Mesenchymal stem cell (in vitro differentiated cells and primary cell): ENCODE measurements at regions not wholly inside any gene's neighbourhood (a gene's known extent, or its start where the extent isn't known, plus 50 kb on each side); places are given as distances from the start of the nearest gene placed in this dataset.

Experiments used
- DNase-seq: peaks from one replicate; pipeline ENCODE4 v3.0.0-alpha.2; 2013
- H2AFZ ChIP-seq: one replicate; pipeline ENCODE4 v1.6.1; 2013; ENCODE audit warnings: low read depth, mild to moderate bottlenecking, control low read depth, inconsistent platforms, low read length, moderate library complexity
- H2AK5ac ChIP-seq: 2 replicates; pipeline ENCODE4 v1.6.1; 2013; ENCODE audit warnings: low read length, moderate library complexity, mild to moderate bottlenecking, inconsistent platforms; ENCODE audit not compliant: severe bottlenecking
- H2BK120ac ChIP-seq: one replicate; pipeline ENCODE4 v1.6.1; 2013; ENCODE audit warnings: low read depth, mild to moderate bottlenecking, inconsistent platforms, low read length, moderate library complexity
- H2BK12ac ChIP-seq, 2 experiments: one replicate each; pipeline ENCODE4 v1.6.1; 2013; ENCODE audit warnings: inconsistent platforms in 2 of 2, low read length in 2 of 2, mild to moderate bottlenecking in 2 of 2, moderate library complexity in 2 of 2, control low read depth in 1 of 2
- H2BK15ac ChIP-seq: one replicate; pipeline ENCODE4 v1.6.1; 2013; ENCODE audit warnings: mild to moderate bottlenecking, low read depth, inconsistent platforms; ENCODE audit not compliant: poor library complexity, severe bottlenecking
- H2BK5ac ChIP-seq: 2 replicates; pipeline ENCODE4 v1.6.1; 2013; ENCODE audit warnings: low read depth, mild to moderate bottlenecking, low read length, control low read depth, inconsistent platforms; ENCODE audit not compliant: poor library complexity, severe bottlenecking
- H3K14ac ChIP-seq, 2 experiments: one replicate each; pipeline ENCODE4 v1.6.1; 2013; ENCODE audit warnings: inconsistent platforms in 2 of 2, low read length in 2 of 2, control low read depth in 1 of 2, mild to moderate bottlenecking in 1 of 2, moderate library complexity in 1 of 2
- H3K18ac ChIP-seq, 2 experiments: one replicate each; pipeline ENCODE4 v1.6.1; 2013; ENCODE audit warnings: inconsistent platforms in 2 of 2, low read length in 2 of 2, control low read depth in 1 of 2, low read depth in 1 of 2, mild to moderate bottlenecking in 1 of 2
- H3K23ac ChIP-seq, 2 experiments: one replicate each; pipeline ENCODE4 v1.6.1; 2013; ENCODE audit warnings: inconsistent platforms in 2 of 2, low read length in 2 of 2, mild to moderate bottlenecking in 2 of 2, moderate library complexity in 2 of 2, control low read depth in 1 of 2
- H3K27ac ChIP-seq: 2 replicates; pipeline ENCODE4 v1.5.1; 2013; ENCODE audit warnings: mild to moderate bottlenecking, moderate library complexity, low read length, control low read depth, inconsistent platforms; ENCODE audit not compliant: poor library complexity, severe bottlenecking
- H3K27me3 ChIP-seq, 2 experiments: 2 replicates each; pipeline versions ENCODE4 v1.6.1 to v1.7.0; 2013; ENCODE audit warnings: low read length in 2 of 2, mild to moderate bottlenecking in 2 of 2, moderate library complexity in 2 of 2, control low read depth in 1 of 2, inconsistent platforms in 1 of 2; ENCODE audit not compliant: control insufficient read depth in 1 of 2, insufficient read depth in 1 of 2
- H3K36me3 ChIP-seq, 2 experiments: 2 replicates each; pipeline versions ENCODE4 v1.6.1 to v1.7.0; 2013; ENCODE audit warnings: low read length in 2 of 2, control low read depth in 1 of 2, inconsistent platforms in 1 of 2, low read depth in 1 of 2, mild to moderate bottlenecking in 1 of 2; ENCODE audit not compliant: insufficient read depth in 2 of 2, control insufficient read depth in 1 of 2
- H3K4ac ChIP-seq, 2 experiments: one replicate each; pipeline ENCODE4 v1.6.1; 2013; ENCODE audit warnings: inconsistent platforms in 2 of 2, low read length in 2 of 2, mild to moderate bottlenecking in 2 of 2, moderate library complexity in 2 of 2, control low read depth in 1 of 2, low read depth in 1 of 2
- H3K4me1 ChIP-seq: 2 replicates; pipeline ENCODE4 v1.6.1; 2013; ENCODE audit warnings: low read depth, low read length, control low read depth; ENCODE audit not compliant: control insufficient read depth, insufficient read depth
- H3K4me2 ChIP-seq: 2 replicates; pipeline ENCODE4 v1.6.1; 2013; ENCODE audit warnings: low read length, mild to moderate bottlenecking, inconsistent platforms; ENCODE audit not compliant: poor library complexity, severe bottlenecking
- H3K4me3 ChIP-seq, 2 experiments: 2 replicates each; pipeline versions ENCODE4 v1.5.1 to v1.7.0; 2013; ENCODE audit warnings: low read length in 2 of 2, mild to moderate bottlenecking in 2 of 2, control low read depth in 1 of 2, low read depth in 1 of 2; ENCODE audit not compliant: insufficient read depth in 1 of 2
- H3K79me1 ChIP-seq: replicated peaks from 2 replicates; pipeline ENCODE4 v1.6.1; 2013; ENCODE audit warnings: mild to moderate bottlenecking, control low read depth, low read length, inconsistent platforms; ENCODE audit not compliant: poor library complexity, severe bottlenecking
- H3K9ac ChIP-seq: 2 replicates; pipeline ENCODE4 v1.7.0; 2013; ENCODE audit warnings: mild to moderate bottlenecking, low read length, moderate library complexity
- H3K9me3 ChIP-seq: 2 replicates; pipeline ENCODE4 v1.7.0; 2013; ENCODE audit warnings: mild to moderate bottlenecking, low read length; ENCODE audit not compliant: control insufficient read depth
- H4K8ac ChIP-seq: one replicate; pipeline ENCODE4 v1.6.1; 2013; ENCODE audit warnings: inconsistent platforms, mild to moderate bottlenecking, low read length, moderate library complexity
- H4K91ac ChIP-seq: one replicate; pipeline ENCODE4 v1.6.1; 2013; ENCODE audit warnings: mild to moderate bottlenecking, low read length, inconsistent platforms
- WGBS: methylation state at CpG from one replicate; pipeline ENCODE4 v1.1.7; 2013; ENCODE audit warnings: mixed read lengths; 5-methylcytosine and 5-hydroxymethylcytosine counted together

DNA sequence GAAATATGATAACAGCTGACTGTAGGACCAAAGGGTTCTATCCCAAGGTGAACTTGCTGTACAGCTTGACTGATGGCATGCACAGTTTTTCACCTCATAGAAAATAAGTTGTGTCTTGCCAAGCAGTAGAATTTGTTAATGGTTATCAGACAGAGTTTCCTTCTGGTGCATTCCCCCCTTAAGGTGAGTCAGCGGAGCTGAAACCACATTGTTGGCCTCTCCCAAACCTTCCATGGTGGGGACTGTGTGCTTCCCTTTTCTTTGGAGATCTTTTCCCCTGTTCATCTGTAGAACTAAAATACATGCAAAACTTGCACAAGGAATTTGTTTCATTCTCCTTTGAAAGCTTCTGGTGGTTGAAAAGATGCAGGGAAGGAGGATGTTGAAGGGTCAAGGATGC is 179.8 kb downstream of the FGF1 start:
- WGBS, result 80% methylated on average over 1 of the region's 1 CpG
- H3K14ac ChIP-seq, result no peak overlapping the region
- H3K4ac ChIP-seq, result no peak overlapping the region
- no peaks in the 10 kb centered on the region for H3K79me1 ChIP-seq
- peaks cover 6% of the 10 kb centered on the region for H3K4me1 ChIP-seq
- no peak overlapping the region for H3K4me3 ChIP-seq
- peak overlapping the region; percentile 49 for H2AK5ac ChIP-seq
- no peaks in the 10 kb centered on the region for H3K27me3 ChIP-seq
- no peak overlapping the region for H2AFZ ChIP-seq
- H3K9ac ChIP-seq, result no peak overlapping the region
- no peak overlapping the region for H2BK120ac ChIP-seq
- H3K27ac ChIP-seq, result peak overlapping the region; percentile 57
- H3K36me3 ChIP-seq, result peaks cover 0 to 10% of the 10 kb centered on the region in 2 experiments
- H2BK5ac ChIP-seq, result no peak overlapping the region
- no peak overlapping the region for H4K8ac ChIP-seq
- H3K18ac ChIP-seq, result no peak overlapping the region
- no peak overlapping the region for H4K91ac ChIP-seq
- H2BK12ac ChIP-seq, result peak overlapping the region in 1 of 2 experiments; percentile 11
- H3K9me3 ChIP-seq, result no peaks in the 10 kb centered on the region
- H3K23ac ChIP-seq, result no peak overlapping the region
- DNase-seq, result no peak
- no peak overlapping the region for H3K4me2 ChIP-seq
- H2BK15ac ChIP-seq, result no peak overlapping the region

DNA sequence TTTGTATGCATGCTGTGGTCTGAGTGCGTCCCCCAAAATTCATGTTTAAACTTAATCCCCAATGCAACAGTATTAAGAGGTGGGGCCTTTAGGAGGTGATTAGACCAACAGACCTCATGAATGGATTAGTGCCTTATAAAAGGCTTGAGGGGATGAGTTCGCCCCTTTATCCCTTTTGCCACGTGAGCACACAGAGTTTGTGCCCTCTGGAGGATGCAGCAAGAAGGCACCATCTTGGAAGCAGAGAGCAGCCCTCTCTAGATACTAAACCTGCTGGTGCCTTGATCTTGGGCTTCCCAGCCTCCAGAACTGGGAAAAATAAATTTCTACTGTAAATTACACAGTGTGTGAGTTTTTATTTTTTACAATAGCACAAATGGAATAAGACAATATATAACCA is 177.1 kb upstream of the SPRY4 start:
- no peak overlapping the region for H4K91ac ChIP-seq
- no peak overlapping the region for H2BK12ac ChIP-seq
- no peaks in the 10 kb centered on the region for H3K9me3 ChIP-seq
- no peak overlapping the region for H2BK15ac ChIP-seq
- H3K23ac ChIP-seq, result no peak overlapping the region
- H3K18ac ChIP-seq, result no peak overlapping the region
- no peaks in the 10 kb centered on the region for H3K36me3 ChIP-seq
- H3K4me1 ChIP-seq, result peaks cover 7% of the 10 kb centered on the region
- H3K4me3 ChIP-seq, result no peak overlapping the region
- H2AK5ac ChIP-seq, result peak overlapping the region; percentile 51
- 83% methylated on average over 2 of the region's 3 CpGs for WGBS
- H3K14ac ChIP-seq, result no peak overlapping the region
- H4K8ac ChIP-seq, result no peak overlapping the region
- no peak overlapping the region for H2BK120ac ChIP-seq
- no peaks in the 10 kb centered on the region for H3K27me3 ChIP-seq
- H3K9ac ChIP-seq, result no peak overlapping the region
- no peak overlapping the region for H2BK5ac ChIP-seq
- no peak overlapping the region for H3K4me2 ChIP-seq
- no peak overlapping the region for H2AFZ ChIP-seq
- no peak for DNase-seq
- no peaks in the 10 kb centered on the region for H3K79me1 ChIP-seq
- no peak overlapping the region for H3K27ac ChIP-seq
- H3K4ac ChIP-seq, result no peak overlapping the region

DNA sequence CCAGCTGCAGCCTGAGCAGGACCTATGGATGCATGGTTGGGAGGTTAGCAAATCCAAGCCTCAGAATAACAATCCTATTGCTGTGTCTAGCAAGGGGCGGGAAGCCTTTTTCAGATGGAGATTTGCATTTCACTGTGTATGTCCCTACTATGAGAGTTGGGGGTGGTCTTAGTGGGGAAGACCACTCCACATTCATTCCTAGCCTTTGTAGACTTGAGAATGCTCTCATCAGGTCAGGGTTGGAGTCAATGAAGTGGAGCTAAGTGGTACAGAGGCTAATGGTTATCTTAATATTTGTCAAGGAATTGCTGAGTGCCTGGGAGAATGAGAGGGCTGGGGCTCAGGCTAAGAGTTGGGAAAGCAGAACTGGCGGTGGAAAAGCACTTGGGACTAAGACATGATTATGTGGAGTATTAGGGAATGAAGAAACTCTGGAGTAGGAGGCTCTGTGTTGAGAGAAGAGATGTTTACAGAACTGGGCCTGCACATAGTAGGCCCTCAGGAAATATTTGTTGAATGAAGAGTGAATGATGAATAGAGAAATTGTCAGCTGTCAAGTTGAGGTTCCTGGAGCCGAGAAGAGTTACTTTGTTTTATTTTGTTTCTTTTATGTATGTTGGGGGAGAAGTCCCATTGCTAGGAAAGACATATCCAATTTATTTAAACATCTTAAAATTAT is 175.5 kb upstream of the SPRY4 start:
- H2BK15ac ChIP-seq, result no peak overlapping the region
- WGBS, result 92% methylated on average over 2 of the region's 3 CpGs
- H3K23ac ChIP-seq, result no peak overlapping the region
- no peak overlapping the region for H4K91ac ChIP-seq
- no peak overlapping the region for H3K9ac ChIP-seq
- H2BK5ac ChIP-seq, result no peak overlapping the region
- H3K9me3 ChIP-seq, result no peaks in the 10 kb centered on the region
- no peaks in the 10 kb centered on the region for H3K27me3 ChIP-seq
- no peak overlapping the region for H2AFZ ChIP-seq
- H3K18ac ChIP-seq, result no peak overlapping the region
- no peak overlapping the region for H2BK12ac ChIP-seq
- peaks cover 7% of the 10 kb centered on the region for H3K4me1 ChIP-seq
- no peak overlapping the region for H2BK120ac ChIP-seq
- peak overlapping the region in 1 of 2 experiments; percentile 7 for H3K4ac ChIP-seq
- H3K36me3 ChIP-seq, result no peaks in the 10 kb centered on the region
- H2AK5ac ChIP-seq, result no peak overlapping the region
- H3K4me3 ChIP-seq, result no peak overlapping the region
- no peaks in the 10 kb centered on the region for H3K79me1 ChIP-seq
- H3K4me2 ChIP-seq, result no peak overlapping the region
- DNase-seq, result no peak
- H4K8ac ChIP-seq, result no peak overlapping the region
- H3K27ac ChIP-seq, result peak overlapping the region; percentile 85
- no peak overlapping the region for H3K14ac ChIP-seq

GRCh38 chr5:142499591-142500226 is 174.9 kb upstream of the SPRY4 start:
- H3K4me2 ChIP-seq, result no peak overlapping the region
- H2AFZ ChIP-seq, result no peak overlapping the region
- no peak overlapping the region for H4K91ac ChIP-seq
- H3K14ac ChIP-seq, result no peak overlapping the region
- H2BK5ac ChIP-seq, result no peak overlapping the region
- no peaks in the 10 kb centered on the region for H3K36me3 ChIP-seq
- 85% methylated on average over 5 of the region's 6 CpGs for WGBS
- no peak overlapping the region for H2BK12ac ChIP-seq
- no peaks in the 10 kb centered on the region for H3K27me3 ChIP-seq
- H3K18ac ChIP-seq, result no peak overlapping the region
- no peak for DNase-seq
- H3K23ac ChIP-seq, result no peak overlapping the region
- peaks cover 7% of the 10 kb centered on the region for H3K4me1 ChIP-seq
- no peaks in the 10 kb centered on the region for H3K79me1 ChIP-seq
- H3K4ac ChIP-seq, result no peak overlapping the region
- no peaks in the 10 kb centered on the region for H3K9me3 ChIP-seq
- H3K27ac ChIP-seq, result peak overlapping the region; percentile 85
- H2BK15ac ChIP-seq, result no peak overlapping the region
- H2AK5ac ChIP-seq, result peak overlapping the region; percentile 53
- H3K9ac ChIP-seq, result no peak overlapping the region
- H2BK120ac ChIP-seq, result no peak overlapping the region
- no peak overlapping the region for H3K4me3 ChIP-seq
- H4K8ac ChIP-seq, result no peak overlapping the region
